A673 (cell line): ENCODE measurements at regions not wholly inside any gene's neighbourhood (a gene's known extent, or its start where the extent isn't known, plus 50 kb on each side); places are given as distances from the start of the nearest gene placed in this dataset.

Experiments
- BruUV-seq: library from RNA; stranded (reverse); fragments of 400-500 nt; replicated peaks from 2 replicates; lab custom pipeline; 2021; lab: Mats Ljungman, UMichigan
- CTCF ChIA-PET: fragments of 300-600 bp; sonication (Branson Sonifier 250); formaldehyde crosslinking; loops from one replicate; lab custom pipeline; 2022; ENCODE audit warnings: antibody characterized with exemption; lab: Charles Lee
- POLR2A ChIA-PET: fragments of 300-600 bp; sonication (Branson Sonifier 250); formaldehyde crosslinking; loops from one replicate; lab custom pipeline; 2022; ENCODE audit warnings: antibody characterized with exemption; ENCODE audit not compliant: low non-redundant PET; lab: Charles Lee
- DNase-seq: peaks from one replicate; pipeline ENCODE4 v3.0.0-alpha.2; 2015; ENCODE audit warnings: low spot score
- H3K27ac ChIP-seq: fragments of 200-600 bp; sonication (generic); 2 replicates; pipeline ENCODE4 v1.5.1; 2016; ENCODE audit warnings: mixed run types, low read depth, mild to moderate bottlenecking, mixed read lengths, antibody characterized with exemption, low read length; ENCODE audit not compliant: poor library complexity, severe bottlenecking
- H3K27me3 ChIP-seq: fragments of 200-600 bp; sonication (generic); replicated peaks from 2 replicates; pipeline ENCODE4 v1.6.1; 2017; ENCODE audit warnings: mixed run types, low read depth, mild to moderate bottlenecking, mixed read lengths, antibody characterized with exemption, low read length; ENCODE audit not compliant: insufficient read depth, poor library complexity
- H3K36me3 ChIP-seq: fragments of 200-600 bp; sonication (generic); 2 replicates; pipeline ENCODE4 v1.6.1; 2016; ENCODE audit warnings: mixed run types, mild to moderate bottlenecking, mixed read lengths, antibody characterized with exemption, low read length; ENCODE audit not compliant: insufficient read depth, poor library complexity, severe bottlenecking
- H3K4me1 ChIP-seq: fragments of 200-600 bp; sonication (generic); 2 replicates; pipeline ENCODE4 v1.6.1; 2017; ENCODE audit warnings: mixed run types, mild to moderate bottlenecking, mixed read lengths, antibody characterized with exemption, low read length; ENCODE audit not compliant: insufficient read depth, poor library complexity, severe bottlenecking
- H3K4me3 ChIP-seq: fragments of 200-600 bp; sonication (generic); 2 replicates; pipeline ENCODE4 v1.5.1; 2016; ENCODE audit warnings: low read depth, mixed run types, mild to moderate bottlenecking, mixed read lengths, low read length; ENCODE audit not compliant: poor library complexity, severe bottlenecking
- H3K9me3 ChIP-seq: fragments of 200-600 bp; sonication (generic); 2 replicates; pipeline ENCODE4 v1.6.1; 2016; ENCODE audit warnings: mixed run types, low read depth, mild to moderate bottlenecking, mixed read lengths, antibody characterized with exemption, low read length; ENCODE audit not compliant: poor library complexity, severe bottlenecking
- CTCF ChIP-seq: fragments of 300-800, 200-600 bp; sonication (generic); conservative IDR thresholded peaks from 2 replicates; pipeline ENCODE4 v1.5.1; 2017; ENCODE audit warnings: low read depth, mild to moderate bottlenecking, antibody characterized with exemption, low read length, moderate library complexity, mixed read lengths
- EZH2 ChIP-seq: fragments of 200-600 bp; sonication (generic); IDR thresholded peaks from 2 replicates; pipeline ENCODE4 v1.6.1; 2017; ENCODE audit warnings: borderline replicate concordance, low read depth, mild to moderate bottlenecking, mixed read lengths, antibody characterized with exemption, low read length; ENCODE audit not compliant: poor library complexity, severe bottlenecking
- intact Hi-C: fragments of 100-400 bp; cut with micrococcal nuclease; formaldehyde crosslinking; loops from one replicate; pipeline ENCODE4 v1.10.0; 2022; ENCODE audit not compliant: unreplicated experiment

- Histone ChIP-seq H3K4me3 (no peak overlapping the region), H3K27me3 (no peaks in the 10 kb centered on the region), H3K36me3 (no peaks in the 10 kb centered on the region), H3K27ac (no peak overlapping the region), H3K9me3 (peaks cover 16% of the 10 kb centered on the region), H3K4me1 (no peaks in the 10 kb centered on the region)
- TF ChIP-seq CTCF (no peak), EZH2 (no peak)
- DNase-seq, result no peak
- CTCF ChIA-PET, result no interaction called here
- intact Hi-C loops, result no loop called here
- no TSS peak for BruUV-seq
- POLR2A ChIA-PET, result no interaction called here
Measured at GRCh38 chr6:82702574-82702973, 339.0 kb downstream of the TPBG start.

- no peak for DNase-seq
- no peaks in the 10 kb centered on the region for H3K27me3 ChIP-seq
- H3K4me3 ChIP-seq, result no peak overlapping the region
- ChIA-PET CTCF (no interaction called here), POLR2A (no interaction called here)
- H3K36me3 ChIP-seq, result no peaks in the 10 kb centered on the region
- peaks cover 16% of the 10 kb centered on the region for H3K9me3 ChIP-seq
- TF ChIP-seq CTCF (no peak), EZH2 (no peak)
- intact Hi-C loops, result no loop called here
- no TSS peak for BruUV-seq
- no peak overlapping the region for H3K27ac ChIP-seq
- no peaks in the 10 kb centered on the region for H3K4me1 ChIP-seq
Measured at GRCh38 chr6:82703230-82703629, 339.6 kb downstream of the TPBG start.

GRCh38 chr6:82704045-82704444 lies 340.4 kb downstream of the TPBG start:
- no peaks in the 10 kb centered on the region for H3K36me3 ChIP-seq
- peaks cover 16% of the 10 kb centered on the region for H3K9me3 ChIP-seq
- no TSS peak for BruUV-seq
- TF ChIP-seq EZH2 (no peak), CTCF (no peak)
- intact Hi-C loops, result no loop called here
- H3K27me3 ChIP-seq, result no peaks in the 10 kb centered on the region
- no peak overlapping the region for H3K4me3 ChIP-seq
- no peak overlapping the region for H3K27ac ChIP-seq
- no peaks in the 10 kb centered on the region for H3K4me1 ChIP-seq
- ChIA-PET CTCF (no interaction called here), POLR2A (no interaction called here)
- DNase-seq, result no peak
